ENCODE measurements at regions not wholly inside any gene's neighbourhood (a gene's known extent, or its start where the extent isn't known, plus 50 kb on each side); places are given as distances from the start of the nearest gene placed in this dataset.
A peak's percentile ranks its signal among the peaks of the same experiment; 100 is the strongest.

DNA sequence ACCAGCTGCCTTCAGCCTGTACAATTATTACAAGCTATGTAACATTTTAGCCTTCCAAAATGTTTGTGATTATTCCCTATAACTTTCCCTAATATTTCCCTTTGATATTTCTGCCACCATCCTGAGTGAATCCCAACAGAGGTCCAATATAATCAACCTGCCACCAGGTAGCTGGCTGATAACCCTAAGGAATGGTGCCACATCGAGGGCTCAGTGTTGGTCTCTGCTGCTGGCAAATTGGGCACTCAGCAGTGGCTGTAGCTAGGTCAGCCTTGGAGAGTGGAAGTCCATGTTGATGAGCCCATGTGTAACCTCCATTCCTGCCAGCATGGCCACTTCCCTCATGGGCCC, 121.2 kb downstream of the ZNF280B start:
- H3K4me3 ChIP-seq = no peak overlapping the region
- TF ChIP-seq POLR2A (IDR thresholded peaks at IDR 0.05) (no peak), POLR2AphosphoS5 (IDR thresholded peaks at IDR 0.05) (no peak)
- TF ChIP-seq, protein P1, sequence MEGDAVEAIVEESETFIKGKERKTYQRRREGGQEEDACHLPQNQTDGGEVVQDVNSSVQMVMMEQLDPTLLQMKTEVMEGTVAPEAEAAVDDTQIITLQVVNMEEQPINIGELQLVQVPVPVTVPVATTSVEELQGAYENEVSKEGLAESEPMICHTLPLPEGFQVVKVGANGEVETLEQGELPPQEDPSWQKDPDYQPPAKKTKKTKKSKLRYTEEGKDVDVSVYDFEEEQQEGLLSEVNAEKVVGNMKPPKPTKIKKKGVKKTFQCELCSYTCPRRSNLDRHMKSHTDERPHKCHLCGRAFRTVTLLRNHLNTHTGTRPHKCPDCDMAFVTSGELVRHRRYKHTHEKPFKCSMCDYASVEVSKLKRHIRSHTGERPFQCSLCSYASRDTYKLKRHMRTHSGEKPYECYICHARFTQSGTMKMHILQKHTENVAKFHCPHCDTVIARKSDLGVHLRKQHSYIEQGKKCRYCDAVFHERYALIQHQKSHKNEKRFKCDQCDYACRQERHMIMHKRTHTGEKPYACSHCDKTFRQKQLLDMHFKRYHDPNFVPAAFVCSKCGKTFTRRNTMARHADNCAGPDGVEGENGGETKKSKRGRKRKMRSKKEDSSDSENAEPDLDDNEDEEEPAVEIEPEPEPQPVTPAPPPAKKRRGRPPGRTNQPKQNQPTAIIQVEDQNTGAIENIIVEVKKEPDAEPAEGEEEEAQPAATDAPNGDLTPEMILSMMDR (IDR thresholded peaks at IDR 0.05) = no peak
- H3K27ac ChIP-seq = no peak overlapping the region
- DNase-seq (ENCODE audit: low spot score in 2 of 2) = no peak
- H3K4me1 ChIP-seq = no peaks in the 10 kb centered on the region
- H3K9me3 ChIP-seq = no peaks in the 10 kb centered on the region
- intact Hi-C loops (cut with DNase I; ENCODE audit: low total_unique reads) = no loop called here
- no peaks in the 10 kb centered on the region for H3K36me3 ChIP-seq
- H3K27me3 ChIP-seq = peaks cover 0 to 6% of the 10 kb centered on the region in 2 donors

DNA sequence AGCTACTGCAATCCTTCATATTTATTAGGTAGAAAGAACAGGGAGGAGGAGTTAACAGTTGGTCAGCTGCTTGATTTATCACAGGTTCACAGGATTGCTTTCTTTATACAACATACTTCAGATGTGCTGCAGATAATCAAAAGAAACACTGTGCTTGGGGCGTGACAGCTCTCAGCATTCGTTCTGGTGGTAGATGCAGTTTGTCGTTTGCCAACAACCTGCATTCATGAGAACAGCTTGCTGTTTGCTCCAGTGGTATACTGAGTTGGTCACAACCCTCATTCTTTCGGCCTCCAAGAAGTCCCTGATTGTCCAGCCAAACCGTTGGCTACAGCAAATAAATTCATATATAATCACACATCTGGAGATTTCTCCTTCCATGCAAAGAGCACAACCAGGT, 120.5 kb downstream of the ZNF280B start:
- H3K27me3 ChIP-seq = peaks cover 0 to 6% of the 10 kb centered on the region in 2 donors
- no peak overlapping the region for H3K4me3 ChIP-seq
- no peaks in the 10 kb centered on the region for H3K4me1 ChIP-seq

DNA sequence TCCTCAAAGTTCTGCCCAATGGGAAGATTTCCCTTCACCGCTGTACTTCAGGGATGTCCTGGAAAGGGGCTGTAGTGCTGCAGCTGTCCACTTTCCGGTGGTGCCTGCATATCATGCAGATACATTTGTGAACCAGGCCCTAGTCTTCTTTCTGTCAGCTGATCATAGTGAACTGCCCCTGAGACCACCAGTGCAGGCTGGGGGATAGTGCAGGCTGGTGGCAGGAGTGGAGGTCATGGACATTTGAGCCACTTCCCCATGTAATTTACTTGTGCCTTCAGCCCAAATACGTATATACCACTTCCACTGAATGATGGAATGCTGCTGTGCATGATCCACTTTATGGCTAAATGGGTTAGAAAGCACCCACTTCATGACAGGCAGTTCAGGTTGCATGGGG, 120.0 kb downstream of the ZNF280B start:
- Histone ChIP-seq H3K27ac (no peak overlapping the region), H3K4me3 (no peak overlapping the region), H3K36me3 (no peaks in the 10 kb centered on the region), H3K27me3 (peaks cover 0 to 6% of the 10 kb centered on the region in 2 donors), H3K4me1 (no peaks in the 10 kb centered on the region), H3K9me3 (no peaks in the 10 kb centered on the region)
- DNase-seq (ENCODE audit: low spot score in 2 of 2) = peak in 1 of 2 donors; percentile 12
- no peak for TF ChIP-seq POLR2A (IDR thresholded peaks at IDR 0.05)
- intact Hi-C loops (cut with DNase I; ENCODE audit: low total_unique reads) = no loop called here

More for the DNA sequence above, 120.5 kb downstream of the ZNF280B start:
- H3K36me3 ChIP-seq = no peaks in the 10 kb centered on the region
- no peak for DNase-seq (ENCODE audit: low spot score in 2 of 2)
- TF ChIP-seq, protein P1 (IDR thresholded peaks at IDR 0.05) = no peak
- TF ChIP-seq POLR2A (IDR thresholded peaks at IDR 0.05) (no peak), POLR2AphosphoS5 (IDR thresholded peaks at IDR 0.05) (no peak)
- intact Hi-C loops (cut with DNase I; ENCODE audit: low total_unique reads) = no loop called here
- no peak overlapping the region for H3K27ac ChIP-seq
- H3K9me3 ChIP-seq = no peaks in the 10 kb centered on the region

DNA sequence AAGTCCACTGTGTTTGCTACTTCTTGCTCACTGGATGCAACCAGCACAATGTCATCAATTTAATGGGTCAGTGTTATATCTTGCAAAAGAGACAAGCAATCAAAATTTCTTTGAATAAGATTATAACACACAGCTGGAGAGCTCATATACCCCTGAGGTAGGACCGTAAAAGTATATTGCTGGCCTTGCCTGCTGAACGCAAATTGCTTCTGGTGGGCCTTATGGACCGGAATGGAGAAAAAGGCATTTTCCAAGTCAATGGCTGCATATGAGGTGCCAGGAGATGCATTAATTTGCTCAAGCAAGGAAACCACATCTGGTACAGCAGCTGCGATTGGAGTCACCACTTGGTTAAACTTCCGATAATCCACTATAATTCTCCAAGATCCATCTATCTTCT, 119.1 kb downstream of the ZNF280B start:
- TF ChIP-seq, protein P1 (IDR thresholded peaks at IDR 0.05) = no peak
- Histone ChIP-seq H3K4me1 (no peaks in the 10 kb centered on the region), H3K9me3 (no peaks in the 10 kb centered on the region), H3K36me3 (no peaks in the 10 kb centered on the region), H3K27ac (no peak overlapping the region), H3K4me3 (no peak overlapping the region), H3K27me3 (peaks cover 0 to 6% of the 10 kb centered on the region in 2 donors)
- no peak for DNase-seq (ENCODE audit: low spot score in 2 of 2)
- intact Hi-C loops (cut with DNase I; ENCODE audit: low total_unique reads) = no loop called here

DNA sequence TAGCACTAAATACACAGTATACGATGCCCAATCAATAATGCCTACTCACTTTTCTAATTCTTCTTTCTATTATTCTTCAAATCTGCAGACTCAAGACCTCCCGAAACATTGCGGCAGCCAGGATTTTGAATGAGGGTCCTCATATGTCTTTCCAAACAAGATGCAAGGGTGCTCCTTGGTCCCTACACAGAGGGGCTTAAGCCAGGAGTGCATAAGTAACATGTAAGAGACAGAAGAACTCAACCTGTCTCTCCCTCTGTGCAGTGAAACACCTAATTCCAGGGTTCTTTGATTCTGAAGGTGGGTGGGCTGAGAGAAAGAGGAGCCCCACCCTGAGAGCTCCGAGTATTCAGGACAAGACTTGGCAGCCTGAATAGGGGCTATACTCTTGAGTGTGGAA, 117.6 kb downstream of the ZNF280B start:
- Histone ChIP-seq H3K4me1 (no peaks in the 10 kb centered on the region), H3K36me3 (no peaks in the 10 kb centered on the region), H3K27me3 (peaks cover 0 to 6% of the 10 kb centered on the region in 2 donors), H3K4me3 (no peak overlapping the region), H3K27ac (no peak overlapping the region), H3K9me3 (no peaks in the 10 kb centered on the region)
- no peak for TF ChIP-seq POLR2AphosphoS5 (IDR thresholded peaks at IDR 0.05)
- no peak for TF ChIP-seq POLR2A (IDR thresholded peaks at IDR 0.05)
- TF ChIP-seq, protein P1 (IDR thresholded peaks at IDR 0.05) = no peak
- DNase-seq (ENCODE audit: low spot score in 2 of 2) = peak in 1 of 2 donors; percentile 2
- intact Hi-C loops (cut with DNase I; ENCODE audit: low total_unique reads) = no loop called here

DNA sequence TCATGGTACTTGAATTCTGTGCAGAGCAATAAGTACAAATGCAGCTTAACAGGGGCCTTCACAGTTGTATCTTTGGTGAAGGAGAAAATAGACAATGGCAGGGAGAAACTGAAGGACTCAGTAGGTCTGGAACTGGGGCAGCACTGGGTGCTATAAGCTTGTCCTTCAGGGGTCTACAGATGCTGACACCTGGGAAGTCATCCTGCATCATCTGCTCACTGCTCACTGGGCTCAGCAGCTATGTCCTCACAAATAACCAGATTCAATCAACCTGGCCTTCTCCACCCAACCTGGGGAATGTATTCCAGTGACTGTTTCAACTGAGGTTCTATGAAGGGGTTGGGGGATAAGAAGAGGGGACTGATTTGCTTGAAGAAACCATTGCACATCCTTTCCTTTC, 117.0 kb downstream of the ZNF280B start:
- Histone ChIP-seq H3K27ac (no peak overlapping the region), H3K4me3 (no peak overlapping the region), H3K4me1 (no peaks in the 10 kb centered on the region), H3K9me3 (no peaks in the 10 kb centered on the region), H3K36me3 (no peaks in the 10 kb centered on the region), H3K27me3 (peaks cover 0 to 4% of the 10 kb centered on the region in 2 donors)
- no peak for DNase-seq (ENCODE audit: low spot score in 2 of 2)
- intact Hi-C loops (cut with DNase I; ENCODE audit: low total_unique reads) = no loop called here
- TF ChIP-seq, protein P1 (IDR thresholded peaks at IDR 0.05) = no peak
- TF ChIP-seq POLR2AphosphoS5 (IDR thresholded peaks at IDR 0.05) (no peak), POLR2A (IDR thresholded peaks at IDR 0.05) (no peak)

Measured in breast epithelium (tissue), 4 donors.